HepG2 (cell line): ENCODE measurements at regions not wholly inside any gene's neighbourhood (a gene's known extent, or its start where the extent isn't known, plus 50 kb on each side); places are given as distances from the start of the nearest gene placed in this dataset.

ENCODE experiments used
- ATAD3A ChIP-seq: sonication (generic); formaldehyde crosslinking; IDR thresholded peaks from 2 replicates; pipeline ENCODE4 v1.4.0; 2020; ENCODE audit warnings: missing genetic modification reagents
- ATF4 ChIP-seq, 2 experiments: fragments of 450-650 bp in 1 of 2; sonication (generic) in 1 of 2; formaldehyde crosslinking; IDR thresholded peaks; 2 replicates each; pipeline versions ENCODE4 v1.5.0 to v1.8.0; 2020 to 2022; ENCODE audit warnings: mild to moderate bottlenecking in 1 of 2, missing genetic modification reagents in 1 of 2
- BCL6 ChIP-seq: IDR thresholded peaks from 2 replicates; pipeline ENCODE4 v1.6.1; 2016; ENCODE audit warnings: missing genetic modification reagents, missing compliant biosample characterization
- CREM ChIP-seq, 2 experiments: sonication (generic) in 1 of 2; formaldehyde crosslinking in 1 of 2; IDR thresholded peaks; 2 replicates each; pipeline versions ENCODE4 v1.4.0 to v1.6.1; 2016 to 2020; ENCODE audit warnings: antibody characterized with exemption in 1 of 2, mild to moderate bottlenecking in 1 of 2, missing genetic modification reagents in 1 of 2
- ETS1 ChIP-seq: sonication (generic); formaldehyde crosslinking; IDR thresholded peaks from 2 replicates; pipeline ENCODE4 v1.4.0; 2020; ENCODE audit warnings: missing genetic modification reagents
- FOXA1 ChIP-seq, 2 experiments: fragments of 450-650 bp in 1 of 2; sonication (generic) in 1 of 2; formaldehyde crosslinking in 1 of 2; IDR thresholded peaks; 2 replicates each; pipeline versions ENCODE4 v1.4.0 to v1.6.1; 2016 to 2020; ENCODE audit warnings: missing genetic modification reagents in 1 of 2
- FOXK1 ChIP-seq: sonication (generic); formaldehyde crosslinking; IDR thresholded peaks from 2 replicates; pipeline ENCODE4 v1.4.0; 2020; ENCODE audit warnings: low read depth, missing genetic modification reagents, borderline replicate concordance
- NCOA5 ChIP-seq: sonication (generic); formaldehyde crosslinking; IDR thresholded peaks from 2 replicates; pipeline ENCODE4 v1.4.0; 2020; ENCODE audit warnings: missing genetic modification reagents
- NFIC ChIP-seq: IDR thresholded peaks from 2 replicates; pipeline ENCODE4 v1.6.1; 2012; ENCODE audit warnings: mild to moderate bottlenecking, low read length, inconsistent platforms
- POLR2AphosphoS2 ChIP-seq: IDR thresholded peaks from 2 replicates; pipeline ENCODE4 v1.6.1; 2011; ENCODE audit warnings: low read depth, low read length, improper control_type of control experiment
- PTBP1 ChIP-seq: fragments of 200-400 bp; formaldehyde crosslinking; IDR thresholded peaks from 2 replicates; pipeline ENCODE4 v1.6.1; 2018; ENCODE audit warnings: low read length, low read depth; ENCODE audit not compliant: poor library complexity, severe bottlenecking
- RBM22 ChIP-seq: fragments of 200-400 bp; formaldehyde crosslinking; optimal IDR thresholded peaks from 2 replicates; pipeline ENCODE3; 2017; ENCODE audit warnings: mild to moderate bottlenecking, low read length, moderate library complexity
- SOX13 ChIP-seq, 3 experiments: fragments of 450-650 bp in 1 of 3; sonication (generic) in 1 of 3; formaldehyde crosslinking in 1 of 3; IDR thresholded peaks in 2 of 3; conservative IDR thresholded peaks in 1 of 3; 2 replicates each; pipeline versions ENCODE4 v1.5.0 to v1.6.1; 2016 to 2020; ENCODE audit warnings: antibody characterized with exemption in 1 of 3, mild to moderate bottlenecking in 1 of 3, missing compliant biosample characterization in 1 of 3, missing genetic modification reagents in 1 of 3, moderate library complexity in 1 of 3
- SYNCRIP ChIP-seq: fragments of 200-400 bp; formaldehyde crosslinking; IDR thresholded peaks from 2 replicates; pipeline ENCODE4 v1.6.1; 2018; ENCODE audit warnings: mild to moderate bottlenecking, low read depth, low read length; ENCODE audit not compliant: insufficient read depth
- YY1 ChIP-seq: IDR thresholded peaks from 2 replicates; pipeline ENCODE4 v1.6.1; 2011; ENCODE audit warnings: low read length, low read depth, moderate library complexity, mild to moderate bottlenecking; ENCODE audit not compliant: insufficient read depth, insufficient replicate concordance
- ZFP1 ChIP-seq: IDR thresholded peaks from 2 replicates; pipeline ENCODE4 v1.6.1; 2016
- ZNF350 ChIP-seq: sonication (generic); formaldehyde crosslinking; IDR thresholded peaks from 2 replicates; pipeline ENCODE4 v1.4.0; 2020; ENCODE audit warnings: mild to moderate bottlenecking, low read depth, missing genetic modification reagents, borderline replicate concordance
- ZNF547 ChIP-seq: sonication (generic); formaldehyde crosslinking; IDR thresholded peaks from 2 replicates; pipeline ENCODE4 v1.5.1; 2020; ENCODE audit warnings: mild to moderate bottlenecking, missing genetic modification reagents
- ZNF562 ChIP-seq: sonication (generic); formaldehyde crosslinking; IDR thresholded peaks from 2 replicates; pipeline ENCODE4 v1.8.0; 2022; ENCODE audit warnings: missing genetic modification reagents, borderline replicate concordance
- ZNF563 ChIP-seq: sonication (generic); formaldehyde crosslinking; IDR thresholded peaks from 2 replicates; pipeline ENCODE4 v1.8.0; 2022; ENCODE audit warnings: mild to moderate bottlenecking, moderate library complexity, missing genetic modification reagents
- ZNF646 ChIP-seq: sonication (generic); formaldehyde crosslinking; IDR thresholded peaks from 2 replicates; pipeline ENCODE4 v1.9.0; 2021; ENCODE audit warnings: mild to moderate bottlenecking, missing genetic modification reagents
- ZNF782 ChIP-seq: sonication (generic); formaldehyde crosslinking; IDR thresholded peaks from 2 replicates; pipeline ENCODE4 v1.4.0; 2020; ENCODE audit warnings: missing genetic modification reagents, mild to moderate bottlenecking, borderline replicate concordance
- ZNF816 ChIP-seq: sonication (generic); formaldehyde crosslinking; IDR thresholded peaks from 2 replicates; pipeline ENCODE4 v1.8.0; 2022; ENCODE audit warnings: missing genetic modification reagents, mild to moderate bottlenecking, borderline replicate concordance

GRCh38 chr1:223046011-223046410, 97.0 kb downstream of the TLR5 start (continued):
- TF ChIP-seq BCL6 (CRISPR knock-in tag) (no peak), ZNF816 (no peak), FOXA1 (IDR thresholded peaks at IDR 0.05) (peak; percentile 72), FOXA1 (CRISPR knock-in tag; IDR thresholded peaks at IDR 0.05) (peak; percentile 78), SOX13 (IDR thresholded peaks at IDR 0.05) (no peak), SOX13 (CRISPR knock-in tag; conservative IDR thresholded peaks at IDR 0.05 in 1 of 2, IDR thresholded peaks at IDR 0.05 in 1 of 2) (peak in 1 of 2 experiments; percentile 54; a peak in 2 of 4 replicates), ATF4 (CRISPR knock-in tag; IDR thresholded peaks at IDR 0.05) (no peak), ETS1 (no peak), NCOA5 (CRISPR knock-in tag) (no peak), ZNF646 (CRISPR knock-in tag) (no peak), PTBP1 (no peak), ATAD3A (no peak), YY1 (no peak), FOXK1 (CRISPR knock-in tag) (peak; percentile 26; the same call in 1 of the 2 replicates), ZNF782 (no peak), POLR2AphosphoS2 (no peak), RBM22 (no peak), NFIC (0 out of 2 replicates have a peak, but pooled peaks have one; percentile 23), ZNF563 (CRISPR knock-in tag) (no peak), CREM (IDR thresholded peaks at IDR 0.05) (peak; percentile 41; the same call in 1 of the 2 replicates), CREM (CRISPR knock-in tag; IDR thresholded peaks at IDR 0.05) (no peak), ZFP1 (CRISPR knock-in tag) (no peak), ZNF350 (CRISPR knock-in tag) (no peak), SYNCRIP (no peak), ZNF547 (no peak), ZNF562 (CRISPR knock-in tag) (no peak)
